CD14-positive monocyte (primary cell): ENCODE measurements at regions not wholly inside any gene's neighbourhood (a gene's known extent, or its start where the extent isn't known, plus 50 kb on each side); places are given as distances from the start of the nearest gene placed in this dataset.

Experiments
- DNase-seq, 3 donors: peaks; one replicate each; pipeline ENCODE4 v3.0.0-alpha.2; 2011 to 2022
- H2AFZ ChIP-seq: 2 replicates; pipeline ENCODE4 v1.6.0; 2012; ENCODE audit warnings: mild to moderate bottlenecking, low read depth, low read length, inconsistent platforms; ENCODE audit not compliant: insufficient read depth, poor library complexity, severe bottlenecking
- H3K27ac ChIP-seq, 2 donors: 1 replicate in 1 of 2; 2 replicates in 1 of 2; pipeline ENCODE4 v1.5.1; 2012 to 2013; ENCODE audit warnings: low read length in 2 of 2, control low read depth in 1 of 2, inconsistent platforms in 1 of 2, low read depth in 1 of 2, mild to moderate bottlenecking in 1 of 2
- H3K27me3 ChIP-seq, 2 donors: one replicate each; pipeline versions ENCODE4 v1.6.0 to v1.6.1; 2011 to 2013; ENCODE audit warnings: low read length in 2 of 2; ENCODE audit not compliant: control insufficient read depth in 2 of 2, insufficient read depth in 2 of 2
- H3K36me3 ChIP-seq, 2 donors: replicated peaks in 1 of 2; 1 replicate in 1 of 2; 2 replicates in 1 of 2; pipeline versions ENCODE4 v1.5.1 to v1.6.1; 2012 to 2013; ENCODE audit warnings: low read length in 2 of 2, control low read depth in 1 of 2, inconsistent platforms in 1 of 2, mild to moderate bottlenecking in 1 of 2; ENCODE audit not compliant: insufficient read depth in 2 of 2, control insufficient read depth in 1 of 2
- H3K4me1 ChIP-seq, 2 donors: 1 replicate in 1 of 2; 2 replicates in 1 of 2; pipeline versions ENCODE4 v1.5.1 to v1.6.1; 2012 to 2013; ENCODE audit warnings: low read length in 2 of 2, control low read depth in 1 of 2, inconsistent platforms in 1 of 2, mild to moderate bottlenecking in 1 of 2, moderate library complexity in 1 of 2; ENCODE audit not compliant: insufficient read depth in 2 of 2, control insufficient read depth in 1 of 2
- H3K4me2 ChIP-seq: replicated peaks from 2 replicates; pipeline ENCODE3; 2012; ENCODE audit warnings: low read length, moderate library complexity, mild to moderate bottlenecking; ENCODE audit not compliant: poor library complexity, severe bottlenecking; ENCODE audit errors: extremely low read depth
- H3K4me3 ChIP-seq, 3 experiments: fragments of 200-600 bp in 1 of 3; sonication (generic) in 1 of 3; replicated peaks in 1 of 3; 1 replicate in 2 of 3; 2 replicates in 1 of 3; pipeline ENCODE4 v1.5.1; 2011 to 2013; ENCODE audit warnings: low read length in 3 of 3, mild to moderate bottlenecking in 3 of 3, control low read depth in 2 of 3, low read depth in 2 of 3, inconsistent platforms in 1 of 3, moderate library complexity in 1 of 3
- H3K79me2 ChIP-seq: 2 replicates; pipeline ENCODE4 v1.6.0; 2012; ENCODE audit warnings: mild to moderate bottlenecking, control low read depth, inconsistent platforms, low read length, moderate library complexity; ENCODE audit not compliant: insufficient read depth
- H3K9ac ChIP-seq: 2 replicates; pipeline ENCODE4 v1.6.0; 2017; ENCODE audit warnings: low read length, mild to moderate bottlenecking; ENCODE audit not compliant: insufficient read depth, poor library complexity, severe bottlenecking
- H3K9me3 ChIP-seq, 2 donors: replicated peaks in 1 of 2; 1 replicate in 1 of 2; 2 replicates in 1 of 2; pipeline versions ENCODE4 v1.5.1 to v1.6.1; 2012 to 2013; ENCODE audit warnings: low read length in 2 of 2, control low read depth in 1 of 2; ENCODE audit not compliant: control insufficient read depth in 1 of 2, insufficient read depth in 1 of 2
- H4K20me1 ChIP-seq: 2 replicates; pipeline ENCODE4 v1.6.0; 2012; ENCODE audit warnings: mild to moderate bottlenecking, low read length, control low read depth, moderate library complexity; ENCODE audit not compliant: insufficient read depth
- H3K27ac Mint-ChIP-seq, 7 donors: one replicate each; pipeline ENCODE4 v1.8.0; 2020; ENCODE audit warnings: mild to moderate bottlenecking in 7 of 7, mixed read lengths in 7 of 7, moderate library complexity in 6 of 7, inconsistent platforms in 2 of 7
- H3K27me3 Mint-ChIP-seq, 3 donors: one replicate each; pipeline ENCODE4 v1.8.0; 2021 to 2022; ENCODE audit warnings: low read depth in 3 of 3, mild to moderate bottlenecking in 3 of 3, mixed read lengths in 3 of 3, moderate library complexity in 3 of 3, inconsistent platforms in 1 of 3
- H3K36me3 Mint-ChIP-seq, 2 donors: one replicate each; pipeline ENCODE4 v1.8.0; 2020; ENCODE audit warnings: mixed read lengths in 2 of 2, inconsistent platforms in 1 of 2, mild to moderate bottlenecking in 1 of 2
- H3K4me1 Mint-ChIP-seq: one replicate; pipeline ENCODE4 v1.8.0; 2020; ENCODE audit warnings: mild to moderate bottlenecking, mixed read lengths
- H3K4me3 Mint-ChIP-seq, 2 donors: one replicate each; pipeline ENCODE4 v1.8.0; 2020; ENCODE audit warnings: mild to moderate bottlenecking in 2 of 2, mixed read lengths in 2 of 2, moderate library complexity in 1 of 2
- H3K9me3 Mint-ChIP-seq, 7 donors: one replicate each; pipeline ENCODE4 v1.8.0; 2020 to 2022; ENCODE audit warnings: mixed read lengths in 7 of 7, mild to moderate bottlenecking in 6 of 7, moderate library complexity in 6 of 7, inconsistent platforms in 2 of 7
- WGBS: methylation state at CpG from one replicate; pipeline ENCODE4 v1.1.5; 2013; ENCODE audit warnings: missing lambda C conversion rate; ENCODE audit not compliant: insufficient coverage; 5-methylcytosine and 5-hydroxymethylcytosine counted together
- intact Hi-C, 2 donors: fragments of 100-400 bp; cut with micrococcal nuclease; formaldehyde crosslinking; loops; one replicate each; pipeline versions ENCODE4 v1.15.0 to v1.15.1; 2023
- TF ChIP-seq, protein P1 (sequence below): fragments of 200-600 bp; IDR thresholded peaks from one replicate; pipeline ENCODE4 v1.8.0; 2022; ENCODE audit warnings: antibody characterized with exemption, mild to moderate bottlenecking

DNA sequence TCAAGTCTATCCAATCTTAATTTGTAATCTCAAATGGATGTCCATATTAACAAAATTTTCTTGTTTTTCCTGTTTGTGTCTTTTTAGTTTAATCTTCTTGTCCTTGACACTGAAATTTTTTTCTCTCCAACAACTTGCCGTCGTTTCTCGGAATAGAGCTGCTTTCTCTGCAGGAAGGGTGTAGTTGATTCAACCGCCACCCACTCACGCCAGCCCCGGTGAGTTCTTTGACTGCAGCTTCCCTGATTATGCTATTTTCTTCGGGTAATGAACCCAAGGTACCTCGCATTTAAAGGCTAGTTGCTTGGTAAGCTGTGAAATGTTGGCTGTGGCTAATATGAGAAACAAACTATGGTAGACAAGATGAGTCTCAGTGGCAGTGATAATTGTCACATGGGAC lies 72.2 kb downstream of the DPRX start:
- Mint-ChIP-seq H3K27ac (no peak overlapping the region), H3K27me3 (peaks cover 1 to 7% (median 2%) of the 10 kb centered on the region in 3 donors), H3K4me3 (no peak overlapping the region), H3K36me3 (no peaks in the 10 kb centered on the region), H3K4me1 (no peaks in the 10 kb centered on the region), H3K9me3 (peaks cover 4 to 28% (median 15%) of the 10 kb centered on the region in 7 donors)
- no peaks in the 10 kb centered on the region for H3K4me1 ChIP-seq
- 96% methylated on average over 5 of the region's 8 CpGs for WGBS
- H3K36me3 ChIP-seq: no peaks in the 10 kb centered on the region
- H3K4me3 ChIP-seq: no peak overlapping the region
- H3K9ac ChIP-seq: no peak overlapping the region
- H4K20me1 ChIP-seq: no peaks in the 10 kb centered on the region
- DNase-seq: no peak
- TF ChIP-seq, protein P1, sequence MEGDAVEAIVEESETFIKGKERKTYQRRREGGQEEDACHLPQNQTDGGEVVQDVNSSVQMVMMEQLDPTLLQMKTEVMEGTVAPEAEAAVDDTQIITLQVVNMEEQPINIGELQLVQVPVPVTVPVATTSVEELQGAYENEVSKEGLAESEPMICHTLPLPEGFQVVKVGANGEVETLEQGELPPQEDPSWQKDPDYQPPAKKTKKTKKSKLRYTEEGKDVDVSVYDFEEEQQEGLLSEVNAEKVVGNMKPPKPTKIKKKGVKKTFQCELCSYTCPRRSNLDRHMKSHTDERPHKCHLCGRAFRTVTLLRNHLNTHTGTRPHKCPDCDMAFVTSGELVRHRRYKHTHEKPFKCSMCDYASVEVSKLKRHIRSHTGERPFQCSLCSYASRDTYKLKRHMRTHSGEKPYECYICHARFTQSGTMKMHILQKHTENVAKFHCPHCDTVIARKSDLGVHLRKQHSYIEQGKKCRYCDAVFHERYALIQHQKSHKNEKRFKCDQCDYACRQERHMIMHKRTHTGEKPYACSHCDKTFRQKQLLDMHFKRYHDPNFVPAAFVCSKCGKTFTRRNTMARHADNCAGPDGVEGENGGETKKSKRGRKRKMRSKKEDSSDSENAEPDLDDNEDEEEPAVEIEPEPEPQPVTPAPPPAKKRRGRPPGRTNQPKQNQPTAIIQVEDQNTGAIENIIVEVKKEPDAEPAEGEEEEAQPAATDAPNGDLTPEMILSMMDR: no peak
- H3K79me2 ChIP-seq: no peaks in the 10 kb centered on the region
- H3K27ac ChIP-seq: no peak overlapping the region
- no peak overlapping the region for H3K4me2 ChIP-seq
- intact Hi-C loops: no loop called here
- no peaks in the 10 kb centered on the region for H3K27me3 ChIP-seq
- H3K9me3 ChIP-seq: peaks cover 0 to 15% of the 10 kb centered on the region in 2 donors
- H2AFZ ChIP-seq: no peak overlapping the region

DNA sequence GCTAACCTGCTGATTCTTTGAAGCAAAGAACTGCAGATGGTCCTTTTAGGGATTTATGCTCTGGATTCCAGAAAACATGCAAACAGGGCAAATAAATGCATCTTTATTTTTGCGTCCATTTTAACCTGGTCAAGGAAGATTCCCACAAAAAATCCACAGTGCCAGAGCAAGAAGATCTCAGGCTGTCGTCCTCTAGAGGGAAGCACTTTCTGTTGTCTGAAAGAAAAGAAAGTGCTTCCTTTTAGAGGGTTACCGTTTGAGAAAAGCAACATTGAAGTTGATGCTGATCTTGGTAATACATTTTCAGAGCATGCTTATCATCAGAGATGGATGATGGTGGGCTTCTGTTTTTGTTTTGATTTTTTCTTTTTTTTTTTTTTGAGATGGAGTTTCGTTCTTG lies 75.5 kb downstream of the DPRX start:
- Histone ChIP-seq H3K9ac (no peak overlapping the region), H4K20me1 (no peaks in the 10 kb centered on the region), H2AFZ (no peak overlapping the region), H3K4me2 (no peak overlapping the region), H3K36me3 (no peaks in the 10 kb centered on the region), H3K79me2 (no peaks in the 10 kb centered on the region), H3K4me3 (no peak overlapping the region), H3K9me3 (peaks cover 0 to 3% of the 10 kb centered on the region in 2 donors), H3K27me3 (no peaks in the 10 kb centered on the region), H3K4me1 (no peaks in the 10 kb centered on the region), H3K27ac (no peak overlapping the region)
- no peak for DNase-seq
- Mint-ChIP-seq H3K36me3 (no peaks in the 10 kb centered on the region), H3K27me3 (peaks cover 1 to 4% (median 2%) of the 10 kb centered on the region in 3 donors), H3K9me3 (peaks cover 0 to 18% (median 4%) of the 10 kb centered on the region in 7 donors), H3K27ac (no peak overlapping the region), H3K4me3 (no peak overlapping the region), H3K4me1 (no peaks in the 10 kb centered on the region)
- WGBS: 49% methylated on average over 3 of the region's 4 CpGs
- TF ChIP-seq, protein P1: no peak
- intact Hi-C loops: no loop called here
